ENCODE measurements at regions not wholly inside any gene's neighbourhood (a gene's known extent, or its start where the extent isn't known, plus 50 kb on each side); places are given as distances from the start of the nearest gene placed in this dataset.
"Not testable (repeated sequence)": the region's sequence is repeated elsewhere in the genome, so short reads cannot be mapped to it uniquely, and the experiment has no call there.

GRCh38 chr4:53840643-53841042, 223.8 kb downstream of the CHIC2 start:
- CTCF ChIA-PET = no interaction called here
- POLR2A ChIA-PET = no interaction called here

DNA sequence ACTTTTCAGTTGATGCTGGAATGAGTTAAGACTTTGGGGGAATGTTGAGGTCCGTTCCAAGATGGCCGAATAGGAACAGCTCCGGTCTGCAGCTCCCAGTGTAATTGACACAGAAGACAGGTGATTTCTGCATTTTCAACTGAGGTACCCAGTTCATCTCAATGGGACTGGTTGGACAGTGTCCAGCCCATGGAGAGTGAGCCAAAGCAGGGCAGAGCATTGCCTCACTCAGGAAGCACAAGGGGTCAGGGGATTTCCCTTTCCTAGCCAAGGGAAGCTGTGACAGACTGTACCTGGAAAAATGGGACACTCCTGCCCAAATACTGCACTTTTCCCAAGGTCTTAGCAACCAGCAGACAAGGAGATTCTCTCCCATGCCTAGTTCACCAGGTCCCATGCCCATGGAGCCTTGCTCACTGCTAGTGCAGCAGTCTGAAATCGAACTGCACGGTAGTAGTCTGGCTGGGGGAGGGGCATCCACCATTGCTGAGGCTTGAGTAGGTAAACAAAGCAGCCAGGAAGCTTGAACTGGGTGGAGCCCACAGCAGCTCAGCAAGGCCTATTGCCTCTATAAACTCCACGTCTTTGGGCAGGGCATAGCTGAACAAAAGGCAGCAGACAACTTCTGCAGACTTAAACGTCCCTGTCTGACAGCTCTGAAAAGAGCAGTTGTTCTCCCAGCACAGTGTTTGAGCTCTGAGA, 231.0 kb downstream of the CHIC2 start:
- CTCF ChIA-PET, POLR2A ChIA-PET: not testable (repeated sequence)

DNA sequence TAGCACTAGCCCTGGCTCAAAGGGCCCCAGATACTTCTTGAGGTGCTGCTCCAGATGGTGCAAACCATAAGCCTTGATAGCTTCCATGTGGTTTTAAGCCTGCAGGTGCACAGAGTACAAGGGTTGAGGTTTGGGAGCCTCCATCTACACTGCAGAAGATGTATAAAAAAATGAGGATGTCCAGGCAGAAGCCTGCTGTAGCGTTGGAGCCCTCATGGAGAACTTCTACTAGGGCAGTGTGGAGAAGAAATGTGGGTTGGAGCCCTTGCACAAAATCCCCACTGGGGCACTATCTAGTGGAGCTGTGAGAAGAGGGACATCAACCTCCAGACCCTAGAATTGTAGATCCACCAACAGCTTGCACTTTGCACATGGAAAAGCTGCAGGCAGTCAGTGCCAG, 231.9 kb downstream of the CHIC2 start:
- POLR2A ChIA-PET = no interaction called here
- CTCF ChIA-PET = no interaction called here

GRCh38 chr4:53830511-53830910, 233.9 kb downstream of the CHIC2 start:
- ChIA-PET POLR2A (no interaction called here), CTCF (interaction anchor here (1.0 kb wide), 1 partner anchor 403 kb away, joined by 3 read pairs; no protein-coding TSS in a partner anchor)

GRCh38 chr4:53821179-53821851, 230.0 kb upstream of the LNX1 start:
- CTCF ChIA-PET = no interaction called here

GRCh38 chr4:53818104-53818503, 226.8 kb upstream of the LNX1 start:
- ChIA-PET CTCF (no interaction called here), POLR2A (no interaction called here)

More at GRCh38 chr4:53821179-53821851, 230.0 kb upstream of the LNX1 start:
- POLR2A ChIA-PET = no interaction called here

DNA sequence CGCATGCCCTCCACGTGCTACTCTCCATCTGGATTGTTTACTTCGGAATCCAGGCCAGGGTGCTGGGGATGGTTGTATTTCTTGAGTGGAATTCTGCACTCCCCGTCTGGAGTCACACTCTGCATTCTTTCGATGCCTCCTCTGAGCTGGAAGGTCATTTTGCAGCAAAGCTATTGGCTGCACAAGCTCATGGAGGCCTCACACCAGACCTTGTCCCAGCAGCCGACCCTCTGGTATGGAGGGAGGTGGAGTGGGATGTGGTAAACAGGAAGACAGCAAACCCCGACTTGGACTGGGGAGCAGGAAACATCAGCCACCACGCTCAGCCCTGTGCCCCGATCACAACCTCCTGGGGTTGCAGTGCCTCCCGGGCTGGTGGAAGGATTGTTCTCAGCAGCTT, 225.3 kb upstream of the LNX1 start:
- ChIA-PET POLR2A (no interaction called here), CTCF (no interaction called here)

DNA sequence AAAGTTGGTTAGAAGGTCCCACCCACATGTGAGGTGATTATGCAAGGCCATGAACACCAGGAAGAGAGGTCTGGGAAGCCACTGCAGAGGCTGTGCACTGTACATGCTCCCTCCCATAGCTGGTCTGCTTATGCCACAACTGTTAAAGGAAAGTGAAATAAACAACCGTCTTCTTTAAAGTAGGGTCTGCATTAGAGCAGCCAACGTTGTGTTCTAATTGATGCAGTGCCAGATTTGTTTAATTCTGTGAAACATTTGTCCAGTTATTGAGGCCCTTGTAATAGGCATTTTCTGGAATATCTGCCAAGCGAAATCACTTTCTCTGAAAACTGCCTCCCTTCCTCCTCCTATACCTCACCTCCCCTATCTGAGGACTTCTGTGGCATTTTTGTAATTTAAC, 224.0 kb upstream of the LNX1 start:
- CTCF ChIA-PET = no interaction called here
- POLR2A ChIA-PET = interaction anchor here (0.7 kb wide), 1 partner anchor 331 kb away, joined by 3 read pairs; no protein-coding TSS in a partner anchor

- ChIA-PET CTCF (no interaction called here), POLR2A (no interaction called here)
Observed at GRCh38 chr4:53813998-53814397, 222.7 kb upstream of the LNX1 start.

- CTCF ChIA-PET = interaction anchor here (1.6 kb wide), 1 partner anchor 423 kb away, joined by 4 read pairs; no protein-coding TSS in a partner anchor
- POLR2A ChIA-PET = no interaction called here
Observed at GRCh38 chr4:53810643-53811042, 219.4 kb upstream of the LNX1 start.

- POLR2A ChIA-PET = no interaction called here
- CTCF ChIA-PET = interaction anchor here (1.6 kb wide), 1 partner anchor 424 kb away, joined by 4 read pairs; no protein-coding TSS in a partner anchor
Observed at GRCh38 chr4:53809816-53810215, 218.5 kb upstream of the LNX1 start.

- CTCF ChIA-PET = interaction anchor here (0.6 kb wide), 1 partner anchor 375 kb away, joined by 5 read pairs; no protein-coding TSS in a partner anchor
Observed at GRCh38 chr4:53805291-53805690, 214.0 kb upstream of the LNX1 start.

DNA sequence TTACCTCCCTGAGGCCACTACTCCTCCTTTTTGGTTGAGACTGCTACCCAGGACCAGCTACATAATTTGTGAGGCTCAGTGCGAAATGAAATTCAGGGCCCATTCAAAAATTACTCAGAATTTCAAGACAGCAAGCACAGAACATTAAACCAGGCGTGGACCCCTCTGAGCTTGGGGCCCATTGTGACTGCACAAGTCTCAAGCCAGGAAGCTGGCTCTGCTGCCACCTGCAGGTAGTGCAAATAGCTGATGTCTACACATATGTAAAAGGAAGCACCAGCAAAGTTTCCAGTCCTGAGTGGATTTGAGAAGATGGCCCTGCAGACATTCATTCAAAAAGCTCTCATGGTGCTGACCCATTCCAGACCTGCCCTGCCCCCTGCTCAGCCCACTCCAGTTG, 213.4 kb upstream of the LNX1 start:
- POLR2A ChIA-PET = no interaction called here
- CTCF ChIA-PET = interaction anchor here (0.6 kb wide), 1 partner anchor 374 kb away, joined by 5 read pairs; no protein-coding TSS in a partner anchor

More at GRCh38 chr4:53805291-53805690, 214.0 kb upstream of the LNX1 start:
- POLR2A ChIA-PET = no interaction called here

GRCh38 chr4:53802500-53802899, 211.2 kb upstream of the LNX1 start:
- ChIA-PET POLR2A (no interaction called here), CTCF (no interaction called here)

GRCh38 chr4:53801373-53801772, 210.1 kb upstream of the LNX1 start:
- ChIA-PET CTCF (no interaction called here), POLR2A (no interaction called here)

GRCh38 chr4:53800741-53801140, 209.5 kb upstream of the LNX1 start:
- ChIA-PET POLR2A (no interaction called here), CTCF (no interaction called here)

DNA sequence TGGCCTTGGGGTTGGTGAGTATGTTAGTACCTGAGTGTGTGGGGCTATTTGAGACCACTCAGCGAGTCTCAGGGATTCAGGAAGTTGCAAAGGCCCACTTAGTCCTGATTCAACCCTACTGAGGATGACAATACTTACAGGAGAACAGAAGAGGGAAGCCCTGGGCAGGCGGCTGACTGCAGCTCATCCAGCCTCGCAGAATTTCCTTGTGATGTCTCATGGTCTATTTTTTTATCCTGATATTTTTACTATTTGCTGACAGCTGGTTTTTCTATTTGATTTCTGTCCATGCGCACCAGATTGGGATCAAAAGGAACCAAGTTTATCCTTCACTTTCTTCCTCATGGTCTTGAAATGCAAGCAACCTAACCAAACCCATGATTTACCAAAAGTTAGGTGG, 201.8 kb upstream of the LNX1 start:
- CTCF ChIA-PET = no interaction called here
- POLR2A ChIA-PET = no interaction called here

DNA sequence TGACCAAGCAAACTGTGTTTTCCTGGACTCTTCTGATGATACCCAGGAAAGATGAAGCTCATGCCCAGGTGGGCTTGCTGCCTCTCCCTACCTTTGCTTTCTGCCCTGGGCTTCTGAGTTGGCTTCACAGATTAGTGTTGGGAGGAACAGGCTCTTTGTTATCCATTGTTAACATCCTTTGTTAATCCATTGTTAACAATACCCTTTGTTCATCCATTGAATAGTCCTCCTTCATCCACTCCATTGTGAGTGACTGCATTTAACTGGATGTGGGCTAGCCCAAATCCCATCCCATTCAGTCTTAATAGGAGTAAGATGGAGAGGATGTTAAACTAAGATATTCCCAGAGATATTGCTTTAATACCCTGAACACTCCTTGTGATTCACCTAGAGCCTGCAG, 199.0 kb upstream of the LNX1 start:
- ChIA-PET CTCF (no interaction called here), POLR2A (no interaction called here)

DNA sequence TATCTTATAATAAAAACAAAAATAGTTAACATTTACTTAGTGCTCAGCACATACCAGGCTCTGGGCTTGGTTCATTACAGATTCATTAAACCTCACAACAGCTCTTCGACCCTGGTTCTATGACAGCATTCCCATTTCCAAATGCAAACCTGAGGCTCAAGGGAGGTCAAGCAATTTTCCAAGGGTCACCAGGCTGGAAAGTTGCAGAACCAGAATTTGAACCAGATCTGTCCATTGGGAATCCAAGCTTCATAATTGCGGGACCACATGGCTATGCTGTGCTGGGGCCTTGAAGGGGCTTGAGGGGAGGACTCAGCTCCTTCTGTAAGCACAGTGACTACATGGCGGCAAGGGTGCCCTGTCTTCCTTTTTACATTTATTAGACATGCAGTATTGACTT, 197.3 kb upstream of the LNX1 start:
- CTCF ChIA-PET = interaction anchor here (0.8 kb wide), 1 partner anchor 57 kb away, joined by 3 read pairs; no protein-coding TSS in a partner anchor

DNA sequence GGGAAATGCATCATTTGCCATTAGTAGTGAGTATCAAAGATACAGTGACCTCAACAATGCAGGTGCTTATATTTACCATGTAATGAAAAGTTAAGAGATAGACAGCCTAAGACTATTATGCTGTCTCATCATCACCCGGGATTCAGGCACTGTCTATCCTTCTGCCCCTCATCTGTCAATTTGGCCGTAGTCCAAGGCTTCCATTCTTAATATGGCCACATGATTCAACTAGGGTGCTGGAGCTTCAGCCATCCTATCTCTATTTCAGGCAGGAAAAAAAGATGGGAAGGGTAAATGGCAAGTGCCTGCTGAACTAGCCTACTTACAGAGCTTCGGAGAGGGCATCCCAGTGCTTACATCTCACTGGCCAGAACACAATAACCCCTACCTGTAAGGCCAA, 196.7 kb upstream of the LNX1 start:
- ChIA-PET POLR2A (no interaction called here), CTCF (no interaction called here)

More for the DNA sequence above, 197.3 kb upstream of the LNX1 start:
- POLR2A ChIA-PET = no interaction called here

- ChIA-PET POLR2A (no interaction called here), CTCF (no interaction called here)
Observed at GRCh38 chr4:53786632-53787031, 195.3 kb upstream of the LNX1 start.

- ChIA-PET POLR2A (no interaction called here), CTCF (no interaction called here)
Observed at GRCh38 chr4:53785996-53786395, 194.7 kb upstream of the LNX1 start.

Measured in activated CD8-positive, alpha-beta memory T cell treated with anti-CD3 and anti-CD28 coated beads for 36 hours (primary cell).